HG03460 (cell line): ENCODE measurements at regions not wholly inside any gene's neighbourhood (a gene's known extent, or its start where the extent isn't known, plus 50 kb on each side); places are given as distances from the start of the nearest gene placed in this dataset.

ENCODE experiments used
- ATAC-seq: cut with Tn5 transposase; IDR thresholded peaks from one replicate; pipeline ENCODE4 v1.9.1; 2021; ENCODE audit not compliant: unreplicated experiment

- no peak for ATAC-seq
Observed at GRCh38 chr5:72035831-72036230, 71.4 kb upstream of the MAP1B start.

GRCh38 chr5:72036951-72037350 is 70.3 kb upstream of the MAP1B start:
- ATAC-seq: no peak

- no peak for ATAC-seq
Observed at GRCh38 chr5:72040513-72040912, 66.8 kb upstream of the MAP1B start.

- ATAC-seq: no peak
Observed at GRCh38 chr5:72041654-72042053, 65.6 kb upstream of the MAP1B start.

- no peak for ATAC-seq
Observed at GRCh38 chr5:72042097-72042496, 65.2 kb upstream of the MAP1B start.

- no peak for ATAC-seq
Observed at GRCh38 chr5:72045692-72046091, 61.6 kb upstream of the MAP1B start.

- no peak for ATAC-seq
Observed at GRCh38 chr5:72046106-72046505, 61.2 kb upstream of the MAP1B start.

- ATAC-seq: no peak
Observed at GRCh38 chr5:72055636-72056035, 51.6 kb upstream of the MAP1B start.
